HEK293 (cell line): ENCODE measurements at regions not wholly inside any gene's neighbourhood (a gene's known extent, or its start where the extent isn't known, plus 50 kb on each side); places are given as distances from the start of the nearest gene placed in this dataset.

Source experiments
- CTCF ChIA-PET: fragments of 350-600 bp; formaldehyde crosslinking; extraction: SDS; loops from one replicate; lab custom pipeline; 2021; ENCODE audit warnings: antibody characterized with exemption; lab: Yijun Ruan, JAX
- POLR2A ChIA-PET: fragments of 300-600 bp; formaldehyde crosslinking; extraction: SDS; loops from one replicate; lab custom pipeline; 2020; ENCODE audit warnings: antibody characterized with exemption, inconsistent platforms; lab: Yijun Ruan, JAX
- H3K27ac ChIP-seq: fragments of 200-500 bp; sonication (Bioruptor generic); 2 replicates; pipeline ENCODE4 v1.5.1; 2014; ENCODE audit warnings: low read depth, low read length, control low read depth, inconsistent platforms; ENCODE audit errors: extremely low read depth
- H3K36me3 ChIP-seq, 2 experiments: fragments of 200-500 bp in 1 of 2; sonication (Bioruptor generic) in 1 of 2; 1 replicate in 1 of 2; 2 replicates in 1 of 2; pipeline ENCODE4 v1.5.1; 2014 to 2017; ENCODE audit warnings: inconsistent platforms in 2 of 2, low read length in 2 of 2; ENCODE audit not compliant: control insufficient read depth in 2 of 2, insufficient read depth in 1 of 2
- H3K4me1 ChIP-seq: fragments of 200-500 bp; sonication (Bioruptor generic); 2 replicates; pipeline ENCODE4 v1.5.1; 2014; ENCODE audit warnings: mild to moderate bottlenecking, low read length, inconsistent platforms; ENCODE audit not compliant: control insufficient read depth, insufficient read depth
- H3K4me3 ChIP-seq: 2 replicates; pipeline ENCODE4 v1.5.1; 2011; ENCODE audit warnings: low read depth, mild to moderate bottlenecking, control low read depth, low read length, moderate library complexity
- H3K9me3 ChIP-seq: fragments of 200-500 bp; sonication (Bioruptor generic); 2 replicates; pipeline ENCODE4 v1.5.1; 2014; ENCODE audit warnings: low read depth, low read length, inconsistent platforms; ENCODE audit not compliant: control insufficient read depth, insufficient read depth
- EGR2 ChIP-seq: fragments of 450-650 bp; formaldehyde crosslinking; IDR thresholded peaks from 2 replicates; pipeline ENCODE4 v1.5.1; 2016; ENCODE audit warnings: low read depth, missing biosample characterization, missing genetic modification characterization
- FEZF1 ChIP-seq: fragments of 450-650 bp; formaldehyde crosslinking; IDR thresholded peaks from 2 replicates; pipeline ENCODE4 v1.5.1; 2016; ENCODE audit warnings: missing biosample characterization, missing genetic modification characterization
- HOXD13 ChIP-seq: sonication (generic); formaldehyde crosslinking; IDR thresholded peaks from 2 replicates; pipeline ENCODE4 v1.8.0; 2022; ENCODE audit warnings: missing genetic modification reagents, borderline replicate concordance
- KLF1 ChIP-seq: fragments of 450-650 bp; formaldehyde crosslinking; IDR thresholded peaks from 2 replicates; pipeline ENCODE4 v1.5.1; 2016; ENCODE audit warnings: missing biosample characterization, missing genetic modification characterization
- KLF7 ChIP-seq: fragments of 450-650 bp; formaldehyde crosslinking; IDR thresholded peaks from 2 replicates; pipeline ENCODE4 v1.5.1; 2016; ENCODE audit warnings: missing biosample characterization, missing genetic modification characterization, borderline replicate concordance
- MYNN ChIP-seq: fragments of 450-650 bp; formaldehyde crosslinking; IDR thresholded peaks from 2 replicates; pipeline ENCODE4 v1.5.1; 2016; ENCODE audit warnings: missing biosample characterization, missing genetic modification characterization, borderline replicate concordance
- TRIM28 ChIP-seq: IDR thresholded peaks from 2 replicates; pipeline ENCODE4 v1.6.1; 2011; ENCODE audit warnings: low read length, control low read depth, borderline replicate concordance
- WT1 ChIP-seq: fragments of 450-650 bp; formaldehyde crosslinking; IDR thresholded peaks from 2 replicates; pipeline ENCODE4 v1.5.1; 2016; ENCODE audit warnings: missing biosample characterization, missing genetic modification characterization
- ZEB2 ChIP-seq: fragments of 450-650 bp; formaldehyde crosslinking; IDR thresholded peaks from 2 replicates; pipeline ENCODE4 v1.5.1; 2016; ENCODE audit warnings: missing biosample characterization, missing genetic modification characterization
- ZNF174 ChIP-seq: fragments of 450-650 bp; formaldehyde crosslinking; IDR thresholded peaks from 2 replicates; pipeline ENCODE4 v1.5.0; 2017; ENCODE audit warnings: missing biosample characterization, mild to moderate bottlenecking, missing genetic modification characterization
- ZNF266 ChIP-seq: fragments of 450-650 bp; formaldehyde crosslinking; IDR thresholded peaks from 2 replicates; pipeline ENCODE4 v1.5.1; 2016; ENCODE audit warnings: missing biosample characterization, missing genetic modification characterization, low read depth
- ZNF302 ChIP-seq: fragments of 450-650 bp; formaldehyde crosslinking; IDR thresholded peaks from 2 replicates; pipeline ENCODE4 v1.5.1; 2016; ENCODE audit warnings: missing biosample characterization, missing genetic modification characterization, low read depth
- ZNF335 ChIP-seq: fragments of 450-650 bp; formaldehyde crosslinking; conservative IDR thresholded peaks from 2 replicates; pipeline ENCODE4 v1.5.1; 2016; ENCODE audit warnings: missing biosample characterization, missing genetic modification characterization
- ZNF37A ChIP-seq: fragments of 450-650 bp; IDR thresholded peaks from 2 replicates; pipeline ENCODE4 v1.5.1; 2018; ENCODE audit warnings: missing biosample characterization, missing genetic modification characterization
- ZNF391 ChIP-seq: fragments of 450-650 bp; formaldehyde crosslinking; IDR thresholded peaks from 2 replicates; pipeline ENCODE4 v1.5.1; 2016; ENCODE audit warnings: low read depth, missing biosample characterization, missing genetic modification characterization, borderline replicate concordance
- ZNF404 ChIP-seq: fragments of 450-650 bp; formaldehyde crosslinking; IDR thresholded peaks from 2 replicates; pipeline ENCODE4 v1.5.1; 2017; ENCODE audit warnings: missing biosample characterization, missing genetic modification characterization
- ZNF433 ChIP-seq: fragments of 450-650 bp; formaldehyde crosslinking; IDR thresholded peaks from 2 replicates; pipeline ENCODE4 v1.5.1; 2016; ENCODE audit warnings: missing biosample characterization, missing genetic modification characterization, low read depth
- ZNF510 ChIP-seq: fragments of 450-650 bp; formaldehyde crosslinking; IDR thresholded peaks from 2 replicates; pipeline ENCODE4 v1.5.1; 2018; ENCODE audit warnings: mild to moderate bottlenecking, missing genetic modification characterization, missing biosample characterization; ENCODE audit not compliant: insufficient replicate concordance
- ZNF514 ChIP-seq: fragments of 450-650 bp; formaldehyde crosslinking; IDR thresholded peaks from 2 replicates; pipeline ENCODE4 v1.5.1; 2016; ENCODE audit warnings: missing biosample characterization, missing genetic modification characterization
- ZNF521 ChIP-seq: fragments of 450-650 bp; formaldehyde crosslinking; IDR thresholded peaks from 2 replicates; pipeline ENCODE4 v1.5.1; 2017; ENCODE audit warnings: missing biosample characterization, mild to moderate bottlenecking, missing genetic modification characterization
- ZNF548 ChIP-seq: fragments of 450-650 bp; formaldehyde crosslinking; IDR thresholded peaks from 2 replicates; pipeline ENCODE4 v1.5.1; 2016; ENCODE audit warnings: missing biosample characterization, missing genetic modification characterization
- ZNF624 ChIP-seq: fragments of 450-650 bp; formaldehyde crosslinking; IDR thresholded peaks from 2 replicates; pipeline ENCODE4 v1.5.1; 2017; ENCODE audit warnings: missing biosample characterization, missing genetic modification characterization
- ZNF629 ChIP-seq: fragments of 450-650 bp; formaldehyde crosslinking; IDR thresholded peaks from 2 replicates; pipeline ENCODE4 v1.5.1; 2017; ENCODE audit warnings: missing biosample characterization, missing genetic modification characterization
- ZNF777 ChIP-seq: fragments of 450-650 bp; formaldehyde crosslinking; IDR thresholded peaks from 2 replicates; pipeline ENCODE4 v1.5.1; 2017; ENCODE audit warnings: missing biosample characterization, missing genetic modification characterization, borderline replicate concordance
- ZNF792 ChIP-seq: fragments of 450-650 bp; formaldehyde crosslinking; IDR thresholded peaks from 2 replicates; pipeline ENCODE4 v1.5.1; 2016; ENCODE audit warnings: missing biosample characterization, missing genetic modification characterization
- TF ChIP-seq, protein P1 (sequence below): fragments of 450-650 bp; IDR thresholded peaks from 2 replicates; pipeline ENCODE4 v1.5.1; 2018; ENCODE audit warnings: missing biosample characterization, mild to moderate bottlenecking, missing genetic modification characterization
- TF ChIP-seq, protein P2 (sequence below): fragments of 450-650 bp; formaldehyde crosslinking; IDR thresholded peaks from 2 replicates; pipeline ENCODE4 v1.5.0; 2017; ENCODE audit warnings: missing biosample characterization, missing genetic modification characterization, borderline replicate concordance
- TF ChIP-seq, protein P3 (sequence below): fragments of 450-650 bp; formaldehyde crosslinking; IDR thresholded peaks from 2 replicates; pipeline ENCODE4 v1.5.1; 2016; ENCODE audit warnings: missing biosample characterization, missing genetic modification characterization
- TF ChIP-seq, protein P4 (sequence below): fragments of 450-650 bp; formaldehyde crosslinking; IDR thresholded peaks from 2 replicates; pipeline ENCODE4; 2016; ENCODE audit warnings: missing biosample characterization, missing genetic modification characterization

DNA sequence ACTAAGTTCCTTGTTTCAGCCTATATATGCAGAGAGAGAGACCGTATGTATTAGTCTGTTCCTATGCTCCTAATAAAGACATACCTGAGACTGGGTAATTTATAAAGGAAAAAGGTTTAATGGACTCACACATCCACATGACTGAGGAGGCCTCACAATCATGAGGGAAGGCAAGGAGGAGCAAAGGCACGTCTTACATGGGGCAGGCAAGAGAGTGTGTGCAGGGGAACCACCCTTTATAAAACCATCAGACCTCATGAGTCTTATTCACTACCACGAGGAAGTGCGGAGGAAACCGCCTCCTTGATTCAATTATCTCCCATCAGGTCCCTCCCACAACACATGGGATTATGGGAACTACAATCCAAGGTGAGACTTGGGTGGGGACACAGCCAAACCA is 73.8 kb downstream of the TMEM18 start:
- POLR2A ChIA-PET, result no interaction called here
- CTCF ChIA-PET, result interaction anchor here (1.4 kb wide), 1 partner anchor 32 kb away, joined by 3 read pairs; no protein-coding TSS in a partner anchor
- Histone ChIP-seq H3K9me3 (no peaks in the 10 kb centered on the region), H3K36me3 (no peaks in the 10 kb centered on the region), H3K27ac (no peak overlapping the region)
- TF ChIP-seq ZNF510, result no peak
- TF ChIP-seq ZNF777 (tag by site-specific recombination), result no peak
- no peak for TF ChIP-seq KLF7 (tag by site-specific recombination)
- TF ChIP-seq ZNF266 (tag by site-specific recombination), result no peak
- TF ChIP-seq WT1 (tag by site-specific recombination), result no peak
- no peak for TF ChIP-seq ZEB2 (tag by site-specific recombination)
- no peak for TF ChIP-seq EGR2 (tag by site-specific recombination)
- TF ChIP-seq ZNF624, result no peak
- no peak for TF ChIP-seq ZNF548 (tag by site-specific recombination)
- no peak for TF ChIP-seq ZNF629 (tag by site-specific recombination)
- no peak for TF ChIP-seq MYNN (tag by site-specific recombination)
- TF ChIP-seq, protein P1, sequence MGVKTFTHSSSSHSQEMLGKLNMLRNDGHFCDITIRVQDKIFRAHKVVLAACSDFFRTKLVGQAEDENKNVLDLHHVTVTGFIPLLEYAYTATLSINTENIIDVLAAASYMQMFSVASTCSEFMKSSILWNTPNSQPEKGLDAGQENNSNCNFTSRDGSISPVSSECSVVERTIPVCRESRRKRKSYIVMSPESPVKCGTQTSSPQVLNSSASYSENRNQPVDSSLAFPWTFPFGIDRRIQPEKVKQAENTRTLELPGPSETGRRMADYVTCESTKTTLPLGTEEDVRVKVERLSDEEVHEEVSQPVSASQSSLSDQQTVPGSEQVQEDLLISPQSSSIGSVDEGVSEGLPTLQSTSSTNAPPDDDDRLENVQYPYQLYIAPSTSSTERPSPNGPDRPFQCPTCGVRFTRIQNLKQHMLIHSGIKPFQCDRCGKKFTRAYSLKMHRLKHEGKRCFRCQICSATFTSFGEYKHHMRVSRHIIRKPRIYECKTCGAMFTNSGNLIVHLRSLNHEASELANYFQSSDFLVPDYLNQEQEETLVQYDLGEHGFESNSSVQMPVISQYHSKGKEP (tag by site-specific recombination), result no peak
- no peak for TF ChIP-seq ZNF302 (tag by site-specific recombination)
- TF ChIP-seq, all 188 proteins: peak for 0
- Histone ChIP-seq H3K4me3 (no peak overlapping the region), H3K4me1 (no peaks in the 10 kb centered on the region)

DNA sequence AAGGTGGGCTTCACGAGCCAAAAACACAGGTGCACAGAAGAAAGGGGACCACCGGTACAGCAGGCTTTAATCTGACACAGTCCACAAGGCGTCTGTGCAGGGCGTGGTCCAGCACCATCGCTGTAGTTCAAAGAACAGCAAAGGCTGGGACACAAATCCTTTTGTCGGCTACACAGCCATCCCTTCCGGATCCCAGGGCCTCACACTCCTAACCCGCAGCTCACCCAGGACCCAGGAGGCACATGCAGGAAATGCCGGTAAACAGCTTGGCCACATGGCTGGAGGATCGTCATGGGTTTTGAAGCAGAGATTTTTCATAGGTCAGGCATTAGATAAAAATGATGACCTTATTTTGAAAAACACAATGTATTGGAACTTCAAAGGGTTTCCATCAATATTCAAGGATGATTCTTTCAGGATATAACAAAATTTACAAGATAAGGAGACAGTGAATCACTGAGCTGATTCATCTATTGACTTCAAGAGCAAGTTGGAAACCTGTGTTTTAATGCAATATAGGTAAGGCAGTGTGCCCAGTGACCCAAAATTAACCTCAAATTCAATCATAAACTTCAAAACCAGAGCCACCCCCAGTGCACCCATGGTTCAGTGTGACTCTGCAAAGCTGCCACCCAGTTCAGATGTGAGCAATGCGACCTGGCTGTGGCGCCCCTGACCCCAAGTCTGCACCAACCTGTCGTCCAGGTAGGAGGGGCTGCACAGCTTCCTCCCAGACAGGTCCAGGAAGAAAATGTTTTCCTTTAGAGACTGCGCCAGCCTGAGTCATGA is 74.4 kb downstream of the TMEM18 start:
- Histone ChIP-seq H3K27ac (no peak overlapping the region), H3K4me3 (no peak overlapping the region), H3K4me1 (no peaks in the 10 kb centered on the region), H3K9me3 (no peaks in the 10 kb centered on the region), H3K36me3 (no peaks in the 10 kb centered on the region)
- ChIA-PET CTCF (interaction anchor here (1.4 kb wide), 1 partner anchor 33 kb away, joined by 3 read pairs; no protein-coding TSS in a partner anchor), POLR2A (no interaction called here)
- no peak for TF ChIP-seq ZNF174
- TF ChIP-seq, protein P2, sequence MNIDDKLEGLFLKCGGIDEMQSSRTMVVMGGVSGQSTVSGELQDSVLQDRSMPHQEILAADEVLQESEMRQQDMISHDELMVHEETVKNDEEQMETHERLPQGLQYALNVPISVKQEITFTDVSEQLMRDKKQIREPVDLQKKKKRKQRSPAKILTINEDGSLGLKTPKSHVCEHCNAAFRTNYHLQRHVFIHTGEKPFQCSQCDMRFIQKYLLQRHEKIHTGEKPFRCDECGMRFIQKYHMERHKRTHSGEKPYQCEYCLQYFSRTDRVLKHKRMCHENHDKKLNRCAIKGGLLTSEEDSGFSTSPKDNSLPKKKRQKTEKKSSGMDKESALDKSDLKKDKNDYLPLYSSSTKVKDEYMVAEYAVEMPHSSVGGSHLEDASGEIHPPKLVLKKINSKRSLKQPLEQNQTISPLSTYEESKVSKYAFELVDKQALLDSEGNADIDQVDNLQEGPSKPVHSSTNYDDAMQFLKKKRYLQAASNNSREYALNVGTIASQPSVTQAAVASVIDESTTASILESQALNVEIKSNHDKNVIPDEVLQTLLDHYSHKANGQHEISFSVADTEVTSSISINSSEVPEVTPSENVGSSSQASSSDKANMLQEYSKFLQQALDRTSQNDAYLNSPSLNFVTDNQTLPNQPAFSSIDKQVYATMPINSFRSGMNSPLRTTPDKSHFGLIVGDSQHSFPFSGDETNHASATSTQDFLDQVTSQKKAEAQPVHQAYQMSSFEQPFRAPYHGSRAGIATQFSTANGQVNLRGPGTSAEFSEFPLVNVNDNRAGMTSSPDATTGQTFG, result no peak
- TF ChIP-seq, protein P3, sequence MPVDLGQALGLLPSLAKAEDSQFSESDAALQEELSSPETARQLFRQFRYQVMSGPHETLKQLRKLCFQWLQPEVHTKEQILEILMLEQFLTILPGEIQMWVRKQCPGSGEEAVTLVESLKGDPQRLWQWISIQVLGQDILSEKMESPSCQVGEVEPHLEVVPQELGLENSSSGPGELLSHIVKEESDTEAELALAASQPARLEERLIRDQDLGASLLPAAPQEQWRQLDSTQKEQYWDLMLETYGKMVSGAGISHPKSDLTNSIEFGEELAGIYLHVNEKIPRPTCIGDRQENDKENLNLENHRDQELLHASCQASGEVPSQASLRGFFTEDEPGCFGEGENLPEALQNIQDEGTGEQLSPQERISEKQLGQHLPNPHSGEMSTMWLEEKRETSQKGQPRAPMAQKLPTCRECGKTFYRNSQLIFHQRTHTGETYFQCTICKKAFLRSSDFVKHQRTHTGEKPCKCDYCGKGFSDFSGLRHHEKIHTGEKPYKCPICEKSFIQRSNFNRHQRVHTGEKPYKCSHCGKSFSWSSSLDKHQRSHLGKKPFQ (tag by site-specific recombination), result no peak
- no peak for TF ChIP-seq ZNF548 (tag by site-specific recombination)
- TF ChIP-seq ZNF391 (tag by site-specific recombination), result no peak
- no peak for TF ChIP-seq ZNF433 (tag by site-specific recombination)
- no peak for TF ChIP-seq ZNF514 (tag by site-specific recombination)
- TF ChIP-seq FEZF1 (tag by site-specific recombination), result no peak
- TF ChIP-seq ZNF37A (tag by site-specific recombination), result no peak
- no peak for TF ChIP-seq ZNF792 (tag by site-specific recombination)
- no peak for TF ChIP-seq HOXD13 (CRISPR knock-in tag)
- TF ChIP-seq ZNF521 (tag by site-specific recombination), result no peak
- TF ChIP-seq TRIM28, result no peak
- no peak for TF ChIP-seq EGR2 (tag by site-specific recombination)
- TF ChIP-seq KLF1 (tag by site-specific recombination), result no peak
- no peak for TF ChIP-seq ZNF335 (tag by site-specific recombination)
- no peak for TF ChIP-seq ZNF404
- no peak for TF ChIP-seq ZNF266 (tag by site-specific recombination)
- TF ChIP-seq, protein P4, sequence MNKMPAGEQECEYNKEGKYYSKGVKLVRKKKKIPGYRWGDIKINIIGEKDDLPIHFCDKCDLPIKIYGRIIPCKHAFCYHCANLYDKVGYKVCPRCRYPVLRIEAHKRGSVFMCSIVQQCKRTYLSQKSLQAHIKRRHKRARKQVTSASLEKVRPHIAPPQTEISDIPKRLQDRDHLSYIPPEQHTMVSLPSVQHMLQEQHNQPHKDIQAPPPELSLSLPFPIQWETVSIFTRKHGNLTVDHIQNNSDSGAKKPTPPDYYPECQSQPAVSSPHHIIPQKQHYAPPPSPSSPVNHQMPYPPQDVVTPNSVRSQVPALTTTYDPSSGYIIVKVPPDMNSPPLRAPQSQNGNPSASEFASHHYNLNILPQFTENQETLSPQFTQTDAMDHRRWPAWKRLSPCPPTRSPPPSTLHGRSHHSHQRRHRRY, result no peak
